ENCODE measurements at regions not wholly inside any gene's neighbourhood (a gene's known extent, or its start where the extent isn't known, plus 50 kb on each side); places are given as distances from the start of the nearest gene placed in this dataset.

GRCh38 chr9:79798450-79798849 lies 226.7 kb downstream of the TLE4 start (continued):
- TF ChIP-seq, protein P1, sequence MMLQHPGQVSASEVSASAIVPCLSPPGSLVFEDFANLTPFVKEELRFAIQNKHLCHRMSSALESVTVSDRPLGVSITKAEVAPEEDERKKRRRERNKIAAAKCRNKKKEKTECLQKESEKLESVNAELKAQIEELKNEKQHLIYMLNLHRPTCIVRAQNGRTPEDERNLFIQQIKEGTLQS (IDR thresholded peaks at IDR 0.05; ENCODE audit: insufficient read depth, low read depth, low read length): no peak
- no peak for TF ChIP-seq TAF1 (IDR thresholded peaks at IDR 0.05; ENCODE audit: low read depth, low read length)
- no peak for TF ChIP-seq CBX8 (IDR thresholded peaks at IDR 0.05; ENCODE audit: borderline replicate concordance, low read depth, low read length)
- TF ChIP-seq SP2 (IDR thresholded peaks at IDR 0.05; ENCODE audit: low read length): no peak
- TF ChIP-seq KDM5A (IDR thresholded peaks at IDR 0.05; ENCODE audit: low read length): no peak
- no peak for TF ChIP-seq TBP (IDR thresholded peaks at IDR 0.05; ENCODE audit: low read depth, low read length)
